Smooth muscle cell (in vitro differentiated cells): ENCODE measurements at regions not wholly inside any gene's neighbourhood (a gene's known extent, or its start where the extent isn't known, plus 50 kb on each side); places are given as distances from the start of the nearest gene placed in this dataset.

Experiments used
- DNase-seq: peaks from one replicate; lab custom pipeline; 2025; ENCODE audit not compliant: unreplicated experiment; lab: John Stamatoyannopoulos, UW
- H2AFZ ChIP-seq: fragments of 200-600 bp; sonication (generic); 2 replicates; pipeline ENCODE4 v1.6.0; 2016; ENCODE audit warnings: antibody characterized with exemption, low read depth, mild to moderate bottlenecking
- H3F3A ChIP-seq: fragments of 200-600 bp; sonication (generic); 2 replicates; pipeline ENCODE4 v1.6.0; 2017; ENCODE audit warnings: antibody characterized with exemption, low read depth
- H3K27ac ChIP-seq: fragments of 200-600 bp; sonication (generic); 2 replicates; pipeline ENCODE4 v1.5.1; 2016; ENCODE audit warnings: low read depth, mild to moderate bottlenecking
- H3K27me3 ChIP-seq: fragments of 200-600 bp; sonication (generic); 2 replicates; pipeline ENCODE4 v1.6.1; 2016; ENCODE audit warnings: low read depth, mild to moderate bottlenecking
- H3K36me3 ChIP-seq: fragments of 200-600 bp; sonication (generic); 2 replicates; pipeline ENCODE4 v1.5.1; 2016; ENCODE audit warnings: low read depth
- H3K4me1 ChIP-seq: fragments of 200-600 bp; sonication (generic); 2 replicates; pipeline ENCODE4 v1.5.1; 2016; ENCODE audit warnings: low read depth
- H3K4me2 ChIP-seq: fragments of 200-600 bp; sonication (generic); 2 replicates; pipeline ENCODE4 v1.6.0; 2016; ENCODE audit warnings: mild to moderate bottlenecking
- H3K4me3 ChIP-seq: fragments of 200-600 bp; sonication (generic); 2 replicates; pipeline ENCODE4 v1.5.1; 2016; ENCODE audit warnings: mild to moderate bottlenecking
- H3K79me2 ChIP-seq: fragments of 200-600 bp; sonication (generic); 2 replicates; pipeline ENCODE4 v1.6.0; 2016; ENCODE audit warnings: low read depth, mild to moderate bottlenecking
- H3K9ac ChIP-seq: fragments of 200-600 bp; sonication (generic); 2 replicates; pipeline ENCODE4 v1.6.0; 2016; ENCODE audit warnings: low read depth
- H3K9me3 ChIP-seq: fragments of 200-600 bp; sonication (generic); replicated peaks from 2 replicates; pipeline ENCODE4 v1.5.1; 2016; ENCODE audit warnings: low read depth
- H4K20me1 ChIP-seq: fragments of 200-600 bp; sonication (generic); 2 replicates; pipeline ENCODE4 v1.6.0; 2016; ENCODE audit warnings: low read depth
- CTCF ChIP-seq: fragments of 200-600 bp; sonication (generic); IDR thresholded peaks from 2 replicates; pipeline ENCODE4 v1.5.1; 2017; ENCODE audit warnings: borderline replicate concordance, mild to moderate bottlenecking, antibody characterized with exemption; ENCODE audit not compliant: insufficient read depth, poor library complexity, severe bottlenecking
- WGBS: methylation state at CpG from one replicate; pipeline ENCODE4 v1.1.7; 2016; ENCODE audit warnings: low lambda C conversion rate; 5-methylcytosine and 5-hydroxymethylcytosine counted together

GRCh38 chr3:853489-853888 is 239.3 kb upstream of the CNTN6 start:
- H3K4me3 ChIP-seq: no peak overlapping the region
- H3K79me2 ChIP-seq: no peaks in the 10 kb centered on the region
- DNase-seq: no peak
- H2AFZ ChIP-seq: no peak overlapping the region
- H3K27ac ChIP-seq: no peak overlapping the region
- H3K27me3 ChIP-seq: no peaks in the 10 kb centered on the region
- H3K9ac ChIP-seq: no peak overlapping the region
- H3K4me1 ChIP-seq: no peaks in the 10 kb centered on the region
- no peak for TF ChIP-seq CTCF
- no peaks in the 10 kb centered on the region for H3K36me3 ChIP-seq
- no peaks in the 10 kb centered on the region for H3K9me3 ChIP-seq
- no peak overlapping the region for H3K4me2 ChIP-seq
- WGBS: 89% methylated on average over 5 of the region's 5 CpGs
- no peaks in the 10 kb centered on the region for H4K20me1 ChIP-seq
- no peaks in the 10 kb centered on the region for H3F3A ChIP-seq

GRCh38 chr3:859135-859534 is 233.7 kb upstream of the CNTN6 start:
- Histone ChIP-seq H2AFZ (no peak overlapping the region), H3K79me2 (no peaks in the 10 kb centered on the region), H4K20me1 (no peaks in the 10 kb centered on the region), H3K36me3 (no peaks in the 10 kb centered on the region), H3K9me3 (no peaks in the 10 kb centered on the region), H3K4me1 (no peaks in the 10 kb centered on the region), H3K27ac (no peak overlapping the region), H3F3A (no peaks in the 10 kb centered on the region), H3K9ac (no peak overlapping the region), H3K4me2 (no peak overlapping the region), H3K4me3 (no peak overlapping the region), H3K27me3 (no peaks in the 10 kb centered on the region)
- WGBS: 84% methylated on average over 9 of the region's 9 CpGs
- no peak for TF ChIP-seq CTCF
- no peak for DNase-seq

- 72% methylated on average over 2 of the region's 2 CpGs for WGBS
- Histone ChIP-seq H3K79me2 (no peaks in the 10 kb centered on the region), H2AFZ (no peak overlapping the region), H3K9me3 (no peaks in the 10 kb centered on the region), H3K4me1 (no peaks in the 10 kb centered on the region), H3K27me3 (no peaks in the 10 kb centered on the region), H3F3A (no peaks in the 10 kb centered on the region), H3K9ac (no peak overlapping the region), H3K27ac (no peak overlapping the region), H4K20me1 (no peaks in the 10 kb centered on the region), H3K4me3 (no peak overlapping the region), H3K36me3 (no peaks in the 10 kb centered on the region), H3K4me2 (no peak overlapping the region)
- no peak for DNase-seq
- no peak for TF ChIP-seq CTCF
Observed at GRCh38 chr3:861721-862120, 231.1 kb upstream of the CNTN6 start.

GRCh38 chr3:869269-869668 is 223.6 kb upstream of the CNTN6 start:
- Histone ChIP-seq H3K9me3 (no peaks in the 10 kb centered on the region), H3K4me1 (no peaks in the 10 kb centered on the region), H3K4me3 (no peak overlapping the region), H3K79me2 (no peaks in the 10 kb centered on the region), H3K9ac (no peak overlapping the region), H3K27me3 (no peaks in the 10 kb centered on the region), H2AFZ (no peak overlapping the region), H3K36me3 (no peaks in the 10 kb centered on the region), H3K4me2 (no peak overlapping the region), H4K20me1 (no peaks in the 10 kb centered on the region), H3F3A (no peaks in the 10 kb centered on the region), H3K27ac (no peak overlapping the region)
- no peak for TF ChIP-seq CTCF
- 63% methylated on average over 1 of the region's 1 CpG for WGBS
- no peak for DNase-seq
